Esophagus muscularis mucosa (tissue), 3 donors: ENCODE measurements at regions not wholly inside any gene's neighbourhood (a gene's known extent, or its start where the extent isn't known, plus 50 kb on each side); places are given as distances from the start of the nearest gene placed in this dataset.

Source experiments
- POLR2A ChIP-seq: fragments of 450-650 bp; IDR thresholded peaks from one replicate; pipeline ENCODE4 v1.6.1; 2017; ENCODE audit warnings: antibody characterized with exemption, moderate library complexity, mild to moderate bottlenecking, low read depth
- POLR2AphosphoS5 ChIP-seq, 2 donors: sonication (generic); formaldehyde crosslinking; IDR thresholded peaks; one replicate each; pipeline ENCODE4 v1.6.1; 2017; ENCODE audit warnings: antibody characterized with exemption in 2 of 2
- TF ChIP-seq, protein P1 (sequence below), 3 experiments: fragments of 200-600 bp in 2 of 3; fragments of 450-650 bp in 1 of 3; sonication (generic) in 2 of 3; IDR thresholded peaks; one replicate each; pipeline ENCODE4 v1.5.1; 2017 to 2019; ENCODE audit warnings: antibody characterized with exemption in 3 of 3, mild to moderate bottlenecking in 2 of 3, moderate library complexity in 1 of 3

- TF ChIP-seq, protein P1, sequence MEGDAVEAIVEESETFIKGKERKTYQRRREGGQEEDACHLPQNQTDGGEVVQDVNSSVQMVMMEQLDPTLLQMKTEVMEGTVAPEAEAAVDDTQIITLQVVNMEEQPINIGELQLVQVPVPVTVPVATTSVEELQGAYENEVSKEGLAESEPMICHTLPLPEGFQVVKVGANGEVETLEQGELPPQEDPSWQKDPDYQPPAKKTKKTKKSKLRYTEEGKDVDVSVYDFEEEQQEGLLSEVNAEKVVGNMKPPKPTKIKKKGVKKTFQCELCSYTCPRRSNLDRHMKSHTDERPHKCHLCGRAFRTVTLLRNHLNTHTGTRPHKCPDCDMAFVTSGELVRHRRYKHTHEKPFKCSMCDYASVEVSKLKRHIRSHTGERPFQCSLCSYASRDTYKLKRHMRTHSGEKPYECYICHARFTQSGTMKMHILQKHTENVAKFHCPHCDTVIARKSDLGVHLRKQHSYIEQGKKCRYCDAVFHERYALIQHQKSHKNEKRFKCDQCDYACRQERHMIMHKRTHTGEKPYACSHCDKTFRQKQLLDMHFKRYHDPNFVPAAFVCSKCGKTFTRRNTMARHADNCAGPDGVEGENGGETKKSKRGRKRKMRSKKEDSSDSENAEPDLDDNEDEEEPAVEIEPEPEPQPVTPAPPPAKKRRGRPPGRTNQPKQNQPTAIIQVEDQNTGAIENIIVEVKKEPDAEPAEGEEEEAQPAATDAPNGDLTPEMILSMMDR (IDR thresholded peaks at IDR 0.05) = no peak
- no peak for TF ChIP-seq POLR2A
- TF ChIP-seq POLR2AphosphoS5 (IDR thresholded peaks at IDR 0.05) = no peak
Observed at GRCh38 chr11:70844387-70844786, 408.0 kb downstream of the SHANK2 start.
